Activated gamma-delta T cell treated with Interleukin-2 at 50 U/mL for 16 hours (primary cell): ENCODE measurements at regions not wholly inside any gene's neighbourhood (a gene's known extent, or its start where the extent isn't known, plus 50 kb on each side); places are given as distances from the start of the nearest gene placed in this dataset.

ENCODE experiments used
- DNase-seq: peaks from one replicate; pipeline ENCODE4 v3.0.0-alpha.2; 2020

GRCh38 chr15:85986116-85986515, 93.6 kb upstream of the AGBL1 start:
- no peak for DNase-seq

- no peak for DNase-seq
Observed at GRCh38 chr15:85986741-85987140, 92.9 kb upstream of the AGBL1 start.

- no peak for DNase-seq
Observed at GRCh38 chr15:85988741-85989140, 90.9 kb upstream of the AGBL1 start.

- DNase-seq, result no peak
Observed at GRCh38 chr15:85992224-85992623, 87.4 kb upstream of the AGBL1 start.

- DNase-seq, result no peak
Observed at GRCh38 chr15:85993116-85993515, 86.6 kb upstream of the AGBL1 start.

GRCh38 chr15:85997618-85998017, 82.1 kb upstream of the AGBL1 start:
- DNase-seq, result no peak

GRCh38 chr15:85999658-86000057, 80.0 kb upstream of the AGBL1 start:
- DNase-seq, result no peak

GRCh38 chr15:86001200-86001599, 78.5 kb upstream of the AGBL1 start:
- DNase-seq, result no peak

- no peak for DNase-seq
Observed at GRCh38 chr15:86002444-86002843, 77.2 kb upstream of the AGBL1 start.

- no peak for DNase-seq
Observed at GRCh38 chr15:86004061-86004460, 75.6 kb upstream of the AGBL1 start.

GRCh38 chr15:86006546-86006945, 73.1 kb upstream of the AGBL1 start:
- DNase-seq, result no peak

- no peak for DNase-seq
Observed at GRCh38 chr15:86009727-86010126, 69.9 kb upstream of the AGBL1 start.

- DNase-seq, result no peak
Observed at GRCh38 chr15:86010398-86010797, 69.3 kb upstream of the AGBL1 start.

- no peak for DNase-seq
Observed at GRCh38 chr15:86010891-86011290, 68.8 kb upstream of the AGBL1 start.

- DNase-seq, result no peak
Observed at GRCh38 chr15:86014016-86014415, 65.7 kb upstream of the AGBL1 start.

- no peak for DNase-seq
Observed at GRCh38 chr15:86016750-86017149, 62.9 kb upstream of the AGBL1 start.

GRCh38 chr15:86018679-86019078, 61.0 kb upstream of the AGBL1 start:
- no peak for DNase-seq

- DNase-seq, result no peak
Observed at GRCh38 chr15:86021281-86022264, 58.1 kb upstream of the AGBL1 start.

GRCh38 chr15:86028961-86029360, 50.7 kb upstream of the AGBL1 start:
- DNase-seq, result no peak
